HG02973 (cell line): ENCODE measurements at regions not wholly inside any gene's neighbourhood (a gene's known extent, or its start where the extent isn't known, plus 50 kb on each side); places are given as distances from the start of the nearest gene placed in this dataset.
"Not testable (repeated sequence)": the region's sequence is repeated elsewhere in the genome, so short reads cannot be mapped to it uniquely, and the experiment has no call there.

ENCODE experiments used
- ATAC-seq: cut with Tn5 transposase; IDR thresholded peaks from one replicate; pipeline ENCODE4 v1.9.1; 2021; ENCODE audit warnings: moderate library complexity; ENCODE audit not compliant: unreplicated experiment

DNA sequence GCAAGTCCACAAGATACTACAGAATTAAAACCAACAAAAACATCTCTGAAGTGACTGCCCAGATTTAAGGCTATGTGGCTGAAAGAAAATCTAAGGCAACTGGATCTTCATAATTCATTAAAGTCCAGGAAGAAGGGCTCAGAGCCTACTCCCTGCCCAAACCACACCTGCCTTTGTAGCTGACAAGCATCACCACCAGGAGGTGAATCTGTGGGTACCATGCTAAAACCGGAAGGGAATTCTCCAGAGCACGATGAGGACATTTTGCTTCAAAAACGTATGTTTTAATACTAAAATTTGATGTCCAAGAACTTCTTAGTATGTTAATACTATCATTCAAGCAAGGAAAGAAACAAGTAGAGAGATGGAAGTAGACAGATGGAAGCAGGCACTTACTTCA lies 495.9 kb upstream of the NECTIN3 start:
- ATAC-seq, result no peak

GRCh38 chr3:110576960-110577359 lies 494.7 kb upstream of the NECTIN3 start:
- ATAC-seq, result no peak

- ATAC-seq, result no peak
Measured at GRCh38 chr3:110577854-110578253, 493.8 kb upstream of the NECTIN3 start.

GRCh38 chr3:110579840-110580550 lies 491.6 kb upstream of the NECTIN3 start:
- ATAC-seq, result no peak

GRCh38 chr3:110583373-110583935 lies 488.2 kb upstream of the NECTIN3 start:
- no peak for ATAC-seq

- ATAC-seq, result no peak
Measured at GRCh38 chr3:110588906-110589305, 482.7 kb upstream of the NECTIN3 start.

GRCh38 chr3:110589341-110589740 lies 482.3 kb upstream of the NECTIN3 start:
- no peak for ATAC-seq

GRCh38 chr3:110593749-110594148 lies 477.9 kb upstream of the NECTIN3 start:
- ATAC-seq, result no peak

- no peak for ATAC-seq
Measured at GRCh38 chr3:110598847-110599490, 472.6 kb upstream of the NECTIN3 start.

GRCh38 chr3:110608566-110608965 lies 463.1 kb upstream of the NECTIN3 start:
- ATAC-seq, result no peak

DNA sequence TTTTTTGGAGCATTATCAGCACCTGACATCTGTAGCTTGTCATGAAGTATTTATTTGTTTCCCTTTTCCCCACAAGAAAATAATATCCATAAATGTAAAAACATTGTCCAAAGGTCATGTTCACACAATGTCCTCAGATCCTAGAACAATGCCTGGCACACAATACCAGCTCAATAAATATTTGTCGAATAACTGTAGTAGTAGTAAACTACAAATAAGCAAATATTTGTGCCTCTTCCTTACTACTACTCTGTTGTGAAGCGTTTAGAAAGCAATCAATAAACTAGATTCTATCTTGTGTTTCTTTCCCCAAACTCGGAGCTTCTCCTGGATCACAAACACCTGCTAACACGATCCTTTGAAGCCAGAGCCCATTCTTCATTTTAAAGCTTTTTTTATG lies 459.6 kb upstream of the NECTIN3 start:
- no peak for ATAC-seq

- no peak for ATAC-seq
Measured at GRCh38 chr3:110614186-110614585, 457.4 kb upstream of the NECTIN3 start.

- no peak for ATAC-seq
Measured at GRCh38 chr3:110615454-110615853, 456.2 kb upstream of the NECTIN3 start.

- no peak for ATAC-seq
Measured at GRCh38 chr3:110618512-110619226, 452.9 kb upstream of the NECTIN3 start.

- ATAC-seq, result no peak
Measured at GRCh38 chr3:110620118-110620517, 451.5 kb upstream of the NECTIN3 start.

GRCh38 chr3:110623571-110623970 lies 448.0 kb upstream of the NECTIN3 start:
- ATAC-seq, result no peak

DNA sequence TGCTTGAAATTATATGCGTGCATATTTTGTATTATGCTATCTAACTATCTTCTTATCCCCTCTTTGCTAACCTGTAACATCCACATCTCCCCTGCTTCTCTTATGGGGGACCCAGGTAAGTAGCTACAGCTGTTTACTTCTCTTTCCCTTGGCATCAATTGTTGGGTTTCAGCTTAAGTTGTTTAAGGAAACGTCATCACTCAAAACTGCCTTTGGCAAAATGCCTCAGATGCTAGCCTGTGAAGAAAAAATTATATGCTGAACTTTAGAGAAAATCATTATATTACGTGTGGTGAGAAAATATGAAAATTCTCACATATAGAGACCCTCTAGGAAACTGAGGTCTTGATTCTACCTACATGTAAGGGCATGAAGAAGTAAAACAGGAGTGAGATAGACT lies 447.0 kb upstream of the NECTIN3 start:
- ATAC-seq, result no peak

DNA sequence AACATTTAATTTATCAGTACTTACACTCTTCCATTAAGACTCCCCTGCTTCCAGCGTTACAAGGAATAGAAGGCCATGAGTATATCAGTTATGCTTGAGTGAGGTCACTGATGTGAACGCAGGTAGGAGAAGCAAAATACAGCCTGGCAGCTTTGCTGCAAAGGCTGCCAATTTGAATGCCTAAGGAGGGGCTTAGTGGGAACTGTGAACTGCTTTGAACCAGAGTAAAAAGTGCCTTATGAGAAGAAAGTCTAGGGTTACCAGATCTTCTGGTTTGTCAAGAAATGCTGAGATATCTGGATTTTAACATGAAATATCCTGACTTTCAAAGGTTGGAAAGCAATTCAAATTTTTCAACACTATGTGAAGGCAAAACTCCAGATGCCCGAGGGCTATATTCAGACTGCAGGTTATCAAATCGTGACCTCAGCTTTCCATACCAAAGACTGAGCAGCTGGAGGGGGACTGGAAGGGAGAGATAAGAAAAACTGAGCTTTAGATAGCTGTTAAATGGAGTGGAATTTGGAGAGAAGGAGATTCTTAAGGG lies 446.3 kb upstream of the NECTIN3 start:
- no peak for ATAC-seq

DNA sequence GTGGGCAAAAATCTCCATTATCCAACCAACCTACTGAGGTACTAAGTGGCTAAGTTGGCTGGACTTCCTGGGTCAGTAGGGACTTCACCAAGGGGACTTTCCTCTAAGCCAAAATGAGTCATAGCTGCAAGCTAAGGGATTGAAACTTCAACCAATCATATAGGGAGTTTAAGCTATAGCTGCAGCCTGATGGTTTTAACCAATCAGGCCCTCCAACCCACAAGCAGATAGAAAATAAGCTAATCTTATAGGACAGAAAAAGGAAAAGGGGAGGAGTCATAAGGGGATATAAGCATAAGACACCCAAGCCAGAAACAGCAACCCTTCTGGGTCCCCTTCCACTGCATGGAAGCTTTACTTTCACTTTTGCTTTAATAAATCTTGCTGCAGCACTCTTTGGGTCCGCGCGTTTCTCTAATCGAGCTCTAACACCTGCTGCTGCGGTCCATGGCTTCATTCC lies 444.9 kb upstream of the NECTIN3 start:
- ATAC-seq, result not testable (repeated sequence)

DNA sequence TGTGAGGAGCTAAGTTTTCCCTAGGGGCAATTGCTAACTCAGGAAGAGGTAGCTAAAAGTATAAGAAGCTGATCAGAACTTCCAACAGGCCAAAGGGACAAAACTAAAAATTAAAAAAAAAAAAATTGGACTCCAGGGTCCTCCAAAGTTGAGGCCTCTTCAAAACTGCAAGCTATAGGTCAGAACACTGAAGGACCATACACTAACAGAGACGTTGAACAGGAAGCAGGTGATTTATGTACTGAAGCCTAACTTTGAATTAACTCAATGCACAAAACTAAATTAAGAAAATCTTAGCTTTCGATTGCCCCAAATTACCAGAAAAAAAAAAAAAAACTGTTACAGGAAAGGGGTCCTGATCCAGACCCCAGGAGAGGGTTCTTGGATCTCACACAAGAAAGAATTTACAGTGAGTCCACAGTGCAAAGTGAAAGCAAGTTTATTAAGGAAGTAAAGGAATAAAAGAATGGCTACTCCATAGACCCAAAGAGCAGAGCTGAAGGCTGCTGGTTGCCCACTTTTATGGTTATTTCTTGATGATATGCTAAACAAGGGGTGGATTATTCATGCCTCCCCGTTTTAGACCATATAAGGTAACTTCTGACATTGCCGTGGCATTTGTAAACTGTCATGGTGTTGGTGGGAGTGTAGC lies 442.8 kb upstream of the NECTIN3 start:
- no peak for ATAC-seq

GRCh38 chr3:110629917-110630316 lies 441.7 kb upstream of the NECTIN3 start:
- ATAC-seq, result no peak
